ENCODE measurements at regions not wholly inside any gene's neighbourhood (a gene's known extent, or its start where the extent isn't known, plus 50 kb on each side); places are given as distances from the start of the nearest gene placed in this dataset.

- H2AK5ac ChIP-seq (ENCODE audit: insufficient read length, low read length), result no peak overlapping the region
- H3K23me2 ChIP-seq (ENCODE audit: insufficient read length, low read depth, low read length, poor library complexity, severe bottlenecking), result no peaks in the 10 kb centered on the region
- no peak overlapping the region for H3K27ac ChIP-seq (ENCODE audit: insufficient read length, low read depth, low read length)
- H2BK12ac ChIP-seq (ENCODE audit: insufficient read length, low read depth, low read length), result no peak overlapping the region
- no peaks in the 10 kb centered on the region for H3K27me3 ChIP-seq (ENCODE audit: insufficient read depth, low read length)
- H2BK120ac ChIP-seq (ENCODE audit: low read depth, low read length, poor library complexity, severe bottlenecking), result no peak overlapping the region
- H3K9me3 ChIP-seq (ENCODE audit: control insufficient read depth, low read depth, low read length), result no peaks in the 10 kb centered on the region
- DNase-seq, result no peak
- H3K4me1 Mint-ChIP-seq, result peaks cover 12 to 13% of the 10 kb centered on the region in 2 experiments
- no peak overlapping the region for H4K91ac ChIP-seq (ENCODE audit: insufficient read length, low read depth, low read length)
- H3K14ac ChIP-seq (ENCODE audit: insufficient read depth, low read length), result no peak overlapping the region
- no CpG with 5 or more reads among the region's 6 CpGs for WGBS (ENCODE audit: extremely low coverage, insufficient read length, low lambda C conversion rate)
- H3K27ac Mint-ChIP-seq, result no peak overlapping the region; a peak in 1 of 7 replicates
- no peaks in the 10 kb centered on the region for H3K79me1 ChIP-seq (ENCODE audit: insufficient read depth, low read depth, low read length, poor library complexity, severe bottlenecking)
- no peaks in the 10 kb centered on the region for H3K9me3 Mint-ChIP-seq
- TF ChIP-seq, protein P1, sequence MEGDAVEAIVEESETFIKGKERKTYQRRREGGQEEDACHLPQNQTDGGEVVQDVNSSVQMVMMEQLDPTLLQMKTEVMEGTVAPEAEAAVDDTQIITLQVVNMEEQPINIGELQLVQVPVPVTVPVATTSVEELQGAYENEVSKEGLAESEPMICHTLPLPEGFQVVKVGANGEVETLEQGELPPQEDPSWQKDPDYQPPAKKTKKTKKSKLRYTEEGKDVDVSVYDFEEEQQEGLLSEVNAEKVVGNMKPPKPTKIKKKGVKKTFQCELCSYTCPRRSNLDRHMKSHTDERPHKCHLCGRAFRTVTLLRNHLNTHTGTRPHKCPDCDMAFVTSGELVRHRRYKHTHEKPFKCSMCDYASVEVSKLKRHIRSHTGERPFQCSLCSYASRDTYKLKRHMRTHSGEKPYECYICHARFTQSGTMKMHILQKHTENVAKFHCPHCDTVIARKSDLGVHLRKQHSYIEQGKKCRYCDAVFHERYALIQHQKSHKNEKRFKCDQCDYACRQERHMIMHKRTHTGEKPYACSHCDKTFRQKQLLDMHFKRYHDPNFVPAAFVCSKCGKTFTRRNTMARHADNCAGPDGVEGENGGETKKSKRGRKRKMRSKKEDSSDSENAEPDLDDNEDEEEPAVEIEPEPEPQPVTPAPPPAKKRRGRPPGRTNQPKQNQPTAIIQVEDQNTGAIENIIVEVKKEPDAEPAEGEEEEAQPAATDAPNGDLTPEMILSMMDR (conservative IDR thresholded peaks at IDR 0.05), result no peak
- no peak overlapping the region for H4K5ac ChIP-seq (ENCODE audit: insufficient read length, low read depth, low read length)
- no peaks in the 10 kb centered on the region for H4K20me1 ChIP-seq (ENCODE audit: control insufficient read depth, insufficient read depth, insufficient read length)
- no peak overlapping the region for H2BK20ac ChIP-seq (ENCODE audit: low read depth, low read length, poor library complexity, severe bottlenecking)
- no peaks in the 10 kb centered on the region for H3K36me3 Mint-ChIP-seq (ENCODE audit: insufficient read depth in 1 of 3, low read depth in 3 of 3)
- H3K4ac ChIP-seq (ENCODE audit: low read depth, low read length), result no peak overlapping the region
- H3K4me3 Mint-ChIP-seq, result no peak overlapping the region
- H3K23ac ChIP-seq (ENCODE audit: insufficient read length, low read depth, low read length), result no peak overlapping the region
- no peak overlapping the region for H4K8ac ChIP-seq (replicated peaks; ENCODE audit: insufficient read length, low read depth, low read length)
- H2BK15ac ChIP-seq (ENCODE audit: low read depth, low read length), result no peak overlapping the region
- no peak overlapping the region for H2AFZ ChIP-seq (ENCODE audit: low read length)
- H3K27me3 Mint-ChIP-seq (ENCODE audit: low read depth), result no peaks in the 10 kb centered on the region
- no peak overlapping the region for H3K56ac ChIP-seq (ENCODE audit: insufficient read length, low read depth, low read length)
- no peak overlapping the region for H2BK5ac ChIP-seq (ENCODE audit: insufficient read length, low read length)
- no peak overlapping the region for H3K9ac ChIP-seq (ENCODE audit: extremely low read depth, insufficient read length, low read length)
- no peak overlapping the region for H3K4me2 ChIP-seq (ENCODE audit: insufficient read depth, insufficient read length, low read length)
- H3K18ac ChIP-seq (ENCODE audit: insufficient read length, low read depth, low read length), result no peak overlapping the region
- H3T11ph ChIP-seq (ENCODE audit: low read length), result no peak overlapping the region
- no peaks in the 10 kb centered on the region for H3K79me2 ChIP-seq (ENCODE audit: insufficient read depth, low read length)
- H3K4me1 ChIP-seq (ENCODE audit: insufficient read depth, low read length), result peaks cover 3% of the 10 kb centered on the region; the same call in 1 of the 2 replicates
Observed at GRCh38 chr4:152172146-152172545, 363.7 kb downstream of the FBXW7 start.
